Forelimb muscle (tissue), 1 donor: ENCODE measurements at regions not wholly inside any gene's neighbourhood (a gene's known extent, or its start where the extent isn't known, plus 50 kb on each side); places are given as distances from the start of the nearest gene placed in this dataset.

Source experiments
- DNase-seq: peaks from one replicate; pipeline ENCODE4 v3.0.0-alpha.2; 2013; ENCODE audit warnings: low read depth

- DNase-seq, result no peak
These were observed 404.9 kb downstream of the BCL11B start for GRCh38 chr14:98867146-98867545.

- DNase-seq, result no peak
These were observed 404.3 kb downstream of the BCL11B start for GRCh38 chr14:98867726-98868125.

DNA sequence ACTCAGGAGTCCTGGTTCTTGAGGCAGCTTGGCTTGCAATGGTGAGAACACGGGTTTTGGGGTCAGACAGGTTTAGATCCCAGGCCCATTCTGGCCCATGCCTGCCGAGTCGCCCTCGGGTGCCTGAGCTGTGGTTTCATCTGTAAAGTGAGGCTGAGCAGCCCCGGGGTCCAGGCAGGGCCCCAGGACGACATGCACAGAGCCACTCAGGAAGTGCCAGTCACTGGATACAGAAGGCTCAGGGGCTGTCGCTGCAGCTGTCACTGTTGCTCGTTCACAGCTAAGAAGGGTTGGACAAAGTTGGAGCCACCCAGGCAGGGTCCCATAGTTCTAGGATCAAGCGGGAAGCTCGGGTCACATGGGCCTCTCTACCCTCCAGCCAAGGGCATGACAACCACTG, 403.1 kb downstream of the BCL11B start:
- DNase-seq, result no peak

GRCh38 chr14:98871796-98872195, 400.2 kb downstream of the BCL11B start:
- no peak for DNase-seq

DNA sequence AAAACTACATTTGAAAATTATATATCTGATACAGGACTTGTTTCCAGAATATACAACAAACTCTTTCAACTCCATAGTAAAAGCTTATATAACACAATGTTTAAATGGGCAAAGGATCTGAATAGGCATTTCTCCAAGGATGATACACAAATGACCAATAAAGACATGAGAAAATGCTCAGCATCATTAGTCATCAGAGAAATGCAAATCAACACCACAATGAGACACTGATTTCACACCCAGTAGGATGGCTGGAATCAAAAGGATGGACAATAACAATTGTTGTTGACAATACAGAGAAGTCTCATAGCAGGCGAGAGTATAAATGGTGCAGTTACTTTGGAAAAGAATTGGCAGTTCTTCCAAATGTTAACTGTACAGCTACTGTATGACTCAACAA, 394.9 kb downstream of the BCL11B start:
- DNase-seq, result no peak

- no peak for DNase-seq
These were observed 393.7 kb downstream of the BCL11B start for GRCh38 chr14:98878282-98878681.

DNA sequence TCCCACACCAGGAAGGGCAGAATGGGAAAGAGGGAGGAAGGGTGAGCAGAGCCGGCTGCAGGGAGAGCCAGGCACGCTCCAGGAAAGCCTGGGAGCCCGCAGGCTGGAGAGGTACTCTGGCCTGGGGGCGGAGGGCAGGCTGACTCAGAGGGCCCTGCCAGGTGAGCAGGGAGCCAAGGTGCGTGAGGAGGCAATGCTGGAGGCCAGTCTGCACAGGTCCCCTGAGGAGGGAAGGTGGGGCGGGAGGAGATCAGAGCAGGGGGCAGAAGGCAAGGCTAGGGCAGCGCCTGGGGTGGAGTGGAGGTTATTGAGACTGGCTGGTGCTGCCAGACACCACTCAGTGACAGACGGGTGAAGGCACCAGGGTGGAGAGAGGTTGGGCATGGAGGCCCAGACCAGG, 385.0 kb downstream of the BCL11B start:
- no peak for DNase-seq

- no peak for DNase-seq
These were observed 383.7 kb downstream of the BCL11B start for GRCh38 chr14:98888281-98888680.

DNA sequence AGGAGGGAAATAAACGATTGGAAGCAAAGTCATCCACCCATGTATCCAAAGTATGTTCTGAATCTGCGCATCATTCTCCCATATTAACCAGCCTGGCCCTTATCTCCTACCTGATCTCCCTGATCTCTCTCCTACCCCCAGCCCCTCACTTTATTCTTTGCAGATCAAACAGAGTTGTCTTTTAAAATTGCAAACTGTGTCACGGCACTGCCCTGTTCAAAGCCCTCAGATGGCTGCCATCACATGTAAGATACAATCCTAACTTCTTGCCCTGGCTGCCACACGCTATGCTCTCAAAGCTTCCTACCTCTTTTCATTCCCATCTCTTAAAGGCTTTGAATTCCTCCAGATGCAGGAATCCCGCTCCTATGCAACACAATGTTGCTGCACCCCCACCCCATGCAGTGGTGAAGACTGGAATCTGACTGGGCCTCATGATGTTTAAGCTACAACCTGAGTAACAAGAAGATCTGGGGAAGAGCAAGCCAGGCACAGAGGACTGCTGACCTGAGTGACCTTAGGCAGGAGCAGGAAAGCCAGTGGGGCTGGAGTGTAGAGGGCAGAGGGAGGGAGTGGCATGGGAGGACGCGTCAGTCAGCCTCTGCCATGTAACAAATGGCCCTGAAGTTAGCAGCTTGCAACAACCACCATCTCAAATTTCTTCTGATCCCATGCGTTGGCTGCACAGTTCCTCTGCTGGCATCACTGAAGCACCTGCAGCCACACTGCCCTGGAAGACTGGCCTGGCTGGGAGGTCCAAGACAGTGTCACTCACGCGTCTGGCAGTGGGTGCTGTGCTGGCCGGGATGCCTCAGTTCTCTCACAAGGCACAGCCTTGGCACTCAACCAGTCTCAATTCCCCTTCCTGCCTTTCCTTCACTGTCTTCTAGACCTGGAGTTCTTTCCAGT, 382.8 kb downstream of the BCL11B start:
- DNase-seq, result no peak

GRCh38 chr14:98889836-98890185, 382.2 kb downstream of the BCL11B start:
- no peak for DNase-seq

- no peak for DNase-seq
These were observed 381.2 kb downstream of the BCL11B start for GRCh38 chr14:98890556-98891340.

DNA sequence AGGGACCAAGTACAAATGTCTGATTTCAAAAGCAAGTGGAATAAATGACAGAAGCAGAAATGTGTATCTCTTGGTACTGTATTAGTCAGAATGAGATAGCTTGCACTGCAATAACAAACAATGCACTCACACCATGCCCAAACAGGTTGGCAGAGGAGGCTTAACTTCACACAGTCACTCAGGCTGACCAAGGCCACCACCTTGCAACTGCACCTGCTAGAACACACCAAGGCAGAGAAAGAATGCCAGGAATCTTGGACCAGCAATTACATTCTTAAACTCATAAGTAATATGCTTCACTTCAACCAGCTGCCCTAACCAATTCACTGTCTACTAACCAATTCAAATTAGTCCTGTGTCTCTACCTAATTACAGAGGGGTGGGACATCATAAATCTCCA, 378.3 kb downstream of the BCL11B start:
- DNase-seq, result no peak

DNA sequence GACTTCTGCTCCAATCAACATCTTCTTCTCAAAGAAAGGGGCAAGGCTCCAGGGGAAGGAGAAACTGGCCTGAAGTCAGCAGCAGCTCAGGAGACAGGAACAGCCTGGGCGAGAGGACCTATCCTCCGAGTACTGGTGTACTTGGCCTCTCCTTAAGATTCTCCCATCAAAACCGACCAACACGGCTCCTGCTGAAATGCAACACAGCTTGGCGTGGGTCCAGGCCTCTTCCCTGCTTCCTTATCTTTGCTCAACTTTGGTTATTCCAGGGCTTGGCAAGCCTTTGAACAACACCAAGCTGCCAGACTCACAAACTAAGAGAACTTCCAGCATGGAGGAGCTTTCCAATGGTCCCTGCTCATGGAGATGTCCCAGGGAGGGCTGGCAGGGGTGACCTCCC, 377.4 kb downstream of the BCL11B start:
- no peak for DNase-seq

GRCh38 chr14:98896449-98896848, 375.5 kb downstream of the BCL11B start:
- DNase-seq, result no peak

DNA sequence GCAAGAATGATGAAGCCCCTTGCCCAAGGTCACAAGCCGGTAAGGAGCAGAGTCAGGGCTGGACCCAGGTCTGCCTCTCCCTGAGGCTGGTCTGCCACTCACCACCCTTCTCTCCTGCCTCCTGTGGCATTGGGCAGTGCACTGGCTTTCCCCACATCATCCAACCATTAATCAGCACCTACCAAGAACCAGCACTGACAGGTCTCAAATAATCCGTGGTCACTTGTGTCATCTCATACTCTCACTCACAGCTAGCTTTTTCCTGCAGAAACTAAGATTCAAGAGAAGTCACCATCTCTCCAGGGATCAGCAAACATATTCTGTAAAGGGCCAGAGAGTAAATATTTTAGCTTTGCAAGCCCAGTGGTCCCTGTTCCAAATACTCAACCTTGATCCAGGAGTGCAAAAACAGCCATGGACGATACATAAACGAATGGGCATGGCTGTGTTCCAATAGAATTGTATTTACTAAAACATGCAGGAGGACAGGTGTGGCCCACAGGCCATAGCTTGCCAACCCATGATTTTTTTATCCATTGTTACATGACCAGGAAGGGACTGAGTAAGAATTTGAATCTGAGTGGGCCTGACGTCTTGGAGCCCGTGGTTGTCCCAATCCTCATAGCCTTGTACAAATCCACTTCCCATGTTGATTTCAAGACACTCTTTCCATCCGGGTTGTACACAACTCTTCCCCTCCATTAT, 374.2 kb downstream of the BCL11B start:
- no peak for DNase-seq

DNA sequence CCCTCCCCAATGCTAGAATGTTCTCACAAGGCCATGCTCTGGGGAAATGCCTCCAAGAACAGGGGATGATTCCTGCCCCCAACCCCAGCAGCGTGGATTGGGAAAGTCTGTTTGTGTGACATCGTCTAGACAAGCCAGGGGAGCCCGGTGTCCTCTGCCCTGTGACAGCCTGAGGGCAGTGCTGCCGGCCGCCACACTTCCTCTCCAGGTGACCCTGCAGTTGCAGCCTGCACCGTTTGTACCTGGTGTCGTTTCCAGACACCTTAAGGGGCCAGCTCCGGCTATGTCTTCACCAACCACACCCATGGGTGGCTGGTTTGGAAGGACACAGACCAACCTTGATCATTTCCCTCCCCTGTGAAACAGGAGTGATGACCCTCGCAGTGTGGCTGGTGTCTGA, 372.6 kb downstream of the BCL11B start:
- DNase-seq, result no peak

DNA sequence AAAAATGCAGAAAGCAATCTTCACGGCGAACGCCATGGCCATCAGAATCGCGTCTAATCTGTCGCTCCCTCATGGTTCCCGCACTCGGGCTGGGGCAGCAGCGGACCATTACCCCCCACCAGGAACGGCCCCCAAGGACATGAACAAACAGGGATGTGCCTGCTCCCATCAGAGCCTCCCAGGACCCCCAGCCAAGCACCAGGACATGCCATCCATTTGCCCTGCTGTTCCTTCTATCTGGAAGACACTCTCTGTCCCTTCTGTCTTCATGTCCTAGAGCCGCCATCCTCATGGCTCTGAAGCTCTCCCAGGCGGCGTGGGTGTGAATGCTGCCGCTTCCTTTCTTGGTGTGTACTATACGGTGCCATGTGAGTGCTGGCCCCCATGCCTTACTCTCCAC, 371.8 kb downstream of the BCL11B start:
- no peak for DNase-seq

- DNase-seq, result no peak
These were observed 371.2 kb downstream of the BCL11B start for GRCh38 chr14:98900798-98901197.

GRCh38 chr14:98901511-98902205, 370.3 kb downstream of the BCL11B start:
- no peak for DNase-seq

- DNase-seq, result no peak
These were observed 368.6 kb downstream of the BCL11B start for GRCh38 chr14:98903371-98903770.

GRCh38 chr14:98904677-98905076, 367.3 kb downstream of the BCL11B start:
- no peak for DNase-seq
